PFSK-1 (cell line): ENCODE measurements at regions not wholly inside any gene's neighbourhood (a gene's known extent, or its start where the extent isn't known, plus 50 kb on each side); places are given as distances from the start of the nearest gene placed in this dataset.

ENCODE experiments used
- FOXP2 ChIP-seq: optimal IDR thresholded peaks from 2 replicates; pipeline ENCODE3; 2011; ENCODE audit warnings: borderline replicate concordance, control low read depth, inconsistent platforms; ENCODE audit not compliant: insufficient read depth; ENCODE audit errors: extremely low read length, extremely low read depth
- POLR2AphosphoS5 ChIP-seq: IDR thresholded peaks from 2 replicates; pipeline ENCODE4 v1.6.1; 2012; ENCODE audit warnings: low read depth, mild to moderate bottlenecking, control low read depth, low read length, moderate library complexity
- TAF1 ChIP-seq: IDR thresholded peaks from 2 replicates; pipeline ENCODE4 v1.6.1; 2012; ENCODE audit warnings: low read length, control low read depth, borderline replicate concordance; ENCODE audit not compliant: insufficient read depth

- no peak for TF ChIP-seq FOXP2
- no peak for TF ChIP-seq TAF1
- no peak for TF ChIP-seq POLR2AphosphoS5
These were observed 190.3 kb downstream of the SLITRK1 start for GRCh38 chr13:83691966-83692365.
